ENCODE measurements at regions not wholly inside any gene's neighbourhood (a gene's known extent, or its start where the extent isn't known, plus 50 kb on each side); places are given as distances from the start of the nearest gene placed in this dataset.

- H2BK15ac ChIP-seq (ENCODE audit: low read depth, low read length), result no peak overlapping the region
- no peak overlapping the region for H2BK5ac ChIP-seq (ENCODE audit: insufficient read length, low read length)
- no peak overlapping the region for H3K4me2 ChIP-seq (ENCODE audit: insufficient read depth, insufficient read length, low read length)
- H3K36me3 Mint-ChIP-seq (ENCODE audit: insufficient read depth in 1 of 3, low read depth in 3 of 3), result peaks cover 2 to 8% (median 5%) of the 10 kb centered on the region in 3 experiments; a peak in 5 of 7 replicates
- H3K4ac ChIP-seq (ENCODE audit: low read depth, low read length), result no peak overlapping the region
- no peaks in the 10 kb centered on the region for H3K79me2 ChIP-seq (ENCODE audit: insufficient read depth, low read length)
- no peak overlapping the region for H3K14ac ChIP-seq (ENCODE audit: insufficient read depth, low read length)
- no peak overlapping the region for H3K9ac ChIP-seq (ENCODE audit: extremely low read depth, insufficient read length, low read length)
- H4K20me1 ChIP-seq (ENCODE audit: control insufficient read depth, insufficient read depth, insufficient read length), result no peaks in the 10 kb centered on the region
- H4K91ac ChIP-seq (ENCODE audit: insufficient read length, low read depth, low read length), result no peak overlapping the region
- H4K8ac ChIP-seq (replicated peaks; ENCODE audit: insufficient read length, low read depth, low read length), result no peak overlapping the region
- no peaks in the 10 kb centered on the region for H3K27me3 Mint-ChIP-seq (ENCODE audit: low read depth)
- no peak overlapping the region for H3T11ph ChIP-seq (ENCODE audit: low read length)
- TF ChIP-seq CTCF (conservative IDR thresholded peaks at IDR 0.05), result no peak
- H3K23ac ChIP-seq (ENCODE audit: insufficient read length, low read depth, low read length), result no peak overlapping the region
- H3K4me1 ChIP-seq (ENCODE audit: insufficient read depth, low read length), result no peaks in the 10 kb centered on the region
- H2BK12ac ChIP-seq (ENCODE audit: insufficient read length, low read depth, low read length), result no peak overlapping the region
- no peak overlapping the region for H3K27ac Mint-ChIP-seq
- no peaks in the 10 kb centered on the region for H3K9me3 ChIP-seq (ENCODE audit: control insufficient read depth, low read depth, low read length)
- no CpG with 5 or more reads among the region's 4 CpGs for WGBS (ENCODE audit: extremely low coverage, insufficient read length, low lambda C conversion rate)
- no peak overlapping the region for H2BK120ac ChIP-seq (ENCODE audit: low read depth, low read length, poor library complexity, severe bottlenecking)
- H3K56ac ChIP-seq (ENCODE audit: insufficient read length, low read depth, low read length), result no peak overlapping the region
- no peak overlapping the region for H3K27ac ChIP-seq (ENCODE audit: insufficient read length, low read depth, low read length)
- H3K23me2 ChIP-seq (ENCODE audit: insufficient read length, low read depth, low read length, poor library complexity, severe bottlenecking), result no peaks in the 10 kb centered on the region
- H4K5ac ChIP-seq (ENCODE audit: insufficient read length, low read depth, low read length), result no peak overlapping the region
- no peak overlapping the region for H3K4me3 Mint-ChIP-seq
- no peak for DNase-seq
- H3K18ac ChIP-seq (ENCODE audit: insufficient read length, low read depth, low read length), result no peak overlapping the region
- H2AFZ ChIP-seq (ENCODE audit: low read length), result no peak overlapping the region
- no peaks in the 10 kb centered on the region for H3K79me1 ChIP-seq (ENCODE audit: insufficient read depth, low read depth, low read length, poor library complexity, severe bottlenecking)
- no peaks in the 10 kb centered on the region for H3K27me3 ChIP-seq (ENCODE audit: insufficient read depth, low read length)
- no peak overlapping the region for H2AK5ac ChIP-seq (ENCODE audit: insufficient read length, low read length)
- H3K9me3 Mint-ChIP-seq, result peaks cover 10% of the 10 kb centered on the region in 2 experiments
- no peaks in the 10 kb centered on the region for H3K4me1 Mint-ChIP-seq
- H2BK20ac ChIP-seq (ENCODE audit: low read depth, low read length, poor library complexity, severe bottlenecking), result no peak overlapping the region
Observed at GRCh38 chr3:21273259-21274025, 477.6 kb downstream of the ZNF385D start.

All from H9 (cell line).